MM.1S (cell line): ENCODE measurements at regions not wholly inside any gene's neighbourhood (a gene's known extent, or its start where the extent isn't known, plus 50 kb on each side); places are given as distances from the start of the nearest gene placed in this dataset.

ENCODE experiments used
- EZH2 ChIP-seq: fragments of 300-600 bp; sonication (generic); optimal IDR thresholded peaks from 2 replicates; pipeline ENCODE3; 2017; ENCODE audit warnings: low read depth, mild to moderate bottlenecking, antibody characterized with exemption, low read length, mixed read lengths
- TF ChIP-seq, protein P1 (sequence below): fragments of 300-600 bp; sonication (generic); IDR thresholded peaks from 2 replicates; pipeline ENCODE4 v1.5.1; 2016; ENCODE audit warnings: antibody characterized with exemption, low read length, mixed read lengths

DNA sequence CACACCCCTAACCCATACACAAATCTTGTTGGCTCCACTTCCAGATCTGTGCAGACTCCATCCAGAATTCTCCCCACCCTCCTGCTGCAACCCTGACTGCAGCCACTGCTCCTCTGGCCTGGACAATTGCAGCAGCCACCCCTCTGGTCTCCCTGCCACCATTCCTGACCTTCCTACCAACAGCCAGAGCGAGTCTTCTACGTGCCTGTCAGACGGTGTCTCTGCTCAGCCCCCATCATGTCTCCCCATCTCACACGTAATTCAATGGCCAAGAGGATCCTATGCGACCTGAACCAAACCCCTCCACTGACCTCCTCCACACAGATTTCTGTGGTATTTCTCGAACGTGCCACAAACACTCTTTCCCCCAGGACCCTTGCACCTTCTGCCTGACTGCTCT is 103.3 kb downstream of the TPRA1 start:
- TF ChIP-seq, protein P1, sequence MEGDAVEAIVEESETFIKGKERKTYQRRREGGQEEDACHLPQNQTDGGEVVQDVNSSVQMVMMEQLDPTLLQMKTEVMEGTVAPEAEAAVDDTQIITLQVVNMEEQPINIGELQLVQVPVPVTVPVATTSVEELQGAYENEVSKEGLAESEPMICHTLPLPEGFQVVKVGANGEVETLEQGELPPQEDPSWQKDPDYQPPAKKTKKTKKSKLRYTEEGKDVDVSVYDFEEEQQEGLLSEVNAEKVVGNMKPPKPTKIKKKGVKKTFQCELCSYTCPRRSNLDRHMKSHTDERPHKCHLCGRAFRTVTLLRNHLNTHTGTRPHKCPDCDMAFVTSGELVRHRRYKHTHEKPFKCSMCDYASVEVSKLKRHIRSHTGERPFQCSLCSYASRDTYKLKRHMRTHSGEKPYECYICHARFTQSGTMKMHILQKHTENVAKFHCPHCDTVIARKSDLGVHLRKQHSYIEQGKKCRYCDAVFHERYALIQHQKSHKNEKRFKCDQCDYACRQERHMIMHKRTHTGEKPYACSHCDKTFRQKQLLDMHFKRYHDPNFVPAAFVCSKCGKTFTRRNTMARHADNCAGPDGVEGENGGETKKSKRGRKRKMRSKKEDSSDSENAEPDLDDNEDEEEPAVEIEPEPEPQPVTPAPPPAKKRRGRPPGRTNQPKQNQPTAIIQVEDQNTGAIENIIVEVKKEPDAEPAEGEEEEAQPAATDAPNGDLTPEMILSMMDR = no peak
- no peak for TF ChIP-seq EZH2
